SK-N-MC (cell line): ENCODE measurements at regions not wholly inside any gene's neighbourhood (a gene's known extent, or its start where the extent isn't known, plus 50 kb on each side); places are given as distances from the start of the nearest gene placed in this dataset.

ENCODE experiments used
- EZH2 ChIP-seq: fragments of 200-600 bp; sonication (generic); IDR thresholded peaks from one replicate; pipeline ENCODE4 v1.6.1; 2017; ENCODE audit warnings: antibody characterized with exemption
- POLR2AphosphoS5 ChIP-seq: IDR thresholded peaks from 2 replicates; pipeline ENCODE4 v1.6.1; 2012; ENCODE audit warnings: mild to moderate bottlenecking, low read depth, low read length, borderline replicate concordance

- TF ChIP-seq POLR2AphosphoS5 (no peak), EZH2 (no peak)
These were observed 73.5 kb downstream of the CRPPA start for GRCh38 chr7:16347827-16348192.
